Tibial nerve (tissue), 4 donors: ENCODE measurements at regions not wholly inside any gene's neighbourhood (a gene's known extent, or its start where the extent isn't known, plus 50 kb on each side); places are given as distances from the start of the nearest gene placed in this dataset.

Experiments
- DNase-seq, 2 donors: peaks; one replicate each; pipeline ENCODE4 v3.0.0-alpha.2; 2019; ENCODE audit warnings: low spot score in 2 of 2
- H3K27ac ChIP-seq, 4 donors: fragments of 200-600 bp; sonication (generic) in 3 of 4; one replicate each; pipeline ENCODE4 v1.5.1; 2017 to 2019; ENCODE audit warnings: mild to moderate bottlenecking in 1 of 4
- H3K27me3 ChIP-seq, 2 donors: fragments of 200-600 bp; sonication (generic) in 1 of 2; one replicate each; pipeline versions ENCODE4 v1.5.1 to v1.6.0; 2017 to 2019
- H3K36me3 ChIP-seq, 3 donors: fragments of 200-600 bp; sonication (generic); one replicate each; pipeline ENCODE4 v1.5.1; 2018 to 2019
- H3K4me1 ChIP-seq, 4 donors: fragments of 200-600 bp; sonication (generic) in 3 of 4; one replicate each; pipeline ENCODE4 v1.5.1; 2017 to 2019
- H3K4me3 ChIP-seq, 4 donors: fragments of 200-600 bp; sonication (generic) in 3 of 4; one replicate each; pipeline ENCODE4 v1.5.1; 2017 to 2019; ENCODE audit warnings: mild to moderate bottlenecking in 1 of 4, moderate library complexity in 1 of 4
- H3K9me3 ChIP-seq, 4 donors: fragments of 200-600 bp; sonication (generic) in 3 of 4; one replicate each; pipeline ENCODE4 v1.5.1; 2017 to 2019
- EP300 ChIP-seq, 2 donors: sonication (generic); formaldehyde crosslinking; IDR thresholded peaks; one replicate each; pipeline ENCODE4 v1.6.1; 2017; ENCODE audit warnings: antibody characterized with exemption in 2 of 2, mild to moderate bottlenecking in 1 of 2
- POLR2A ChIP-seq, 2 donors: fragments of 450-650 bp; IDR thresholded peaks; one replicate each; pipeline ENCODE4 v1.6.1; 2017; ENCODE audit warnings: antibody characterized with exemption in 2 of 2, mild to moderate bottlenecking in 2 of 2, moderate library complexity in 2 of 2
- WGBS, 2 donors: methylation state at CpG; one replicate each; pipeline ENCODE4 v1.1.5; 2018; 5-methylcytosine and 5-hydroxymethylcytosine counted together
- TF ChIP-seq, protein P1 (sequence below), 5 experiments: fragments of 200-600 bp in 3 of 5; fragments of 450-650 bp in 2 of 5; sonication (generic) in 3 of 5; IDR thresholded peaks; one replicate each; pipeline ENCODE4 v1.5.1; 2016 to 2019; ENCODE audit warnings: antibody characterized with exemption in 5 of 5, mild to moderate bottlenecking in 3 of 5, moderate library complexity in 2 of 5

DNA sequence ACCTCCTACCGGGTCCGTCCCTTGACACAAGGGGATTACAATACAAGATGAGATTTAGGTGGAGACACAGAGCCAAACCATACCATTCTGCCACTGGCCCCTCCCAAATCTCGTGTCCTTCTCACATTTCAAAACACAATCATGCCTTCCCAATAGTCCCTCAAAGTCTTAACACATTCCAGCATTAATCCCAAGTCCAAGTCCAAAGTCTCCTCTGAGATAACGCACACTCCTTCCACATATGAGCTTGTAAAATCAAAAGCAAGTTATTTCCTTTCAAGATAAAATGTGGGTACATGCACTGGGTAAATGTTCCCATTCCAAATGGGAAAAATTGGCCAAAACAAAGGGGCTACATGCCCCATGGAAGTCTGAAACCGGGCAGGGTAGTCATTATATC is 463.9 kb upstream of the CDH9 start:
- WGBS, 2 donors = 80 to 82% methylated on average over 5 of the region's 5 CpGs
- H3K36me3 ChIP-seq = no peaks in the 10 kb centered on the region
- TF ChIP-seq POLR2A (IDR thresholded peaks at IDR 0.05) (no peak), EP300 (IDR thresholded peaks at IDR 0.05) (no peak)
- TF ChIP-seq, protein P1, sequence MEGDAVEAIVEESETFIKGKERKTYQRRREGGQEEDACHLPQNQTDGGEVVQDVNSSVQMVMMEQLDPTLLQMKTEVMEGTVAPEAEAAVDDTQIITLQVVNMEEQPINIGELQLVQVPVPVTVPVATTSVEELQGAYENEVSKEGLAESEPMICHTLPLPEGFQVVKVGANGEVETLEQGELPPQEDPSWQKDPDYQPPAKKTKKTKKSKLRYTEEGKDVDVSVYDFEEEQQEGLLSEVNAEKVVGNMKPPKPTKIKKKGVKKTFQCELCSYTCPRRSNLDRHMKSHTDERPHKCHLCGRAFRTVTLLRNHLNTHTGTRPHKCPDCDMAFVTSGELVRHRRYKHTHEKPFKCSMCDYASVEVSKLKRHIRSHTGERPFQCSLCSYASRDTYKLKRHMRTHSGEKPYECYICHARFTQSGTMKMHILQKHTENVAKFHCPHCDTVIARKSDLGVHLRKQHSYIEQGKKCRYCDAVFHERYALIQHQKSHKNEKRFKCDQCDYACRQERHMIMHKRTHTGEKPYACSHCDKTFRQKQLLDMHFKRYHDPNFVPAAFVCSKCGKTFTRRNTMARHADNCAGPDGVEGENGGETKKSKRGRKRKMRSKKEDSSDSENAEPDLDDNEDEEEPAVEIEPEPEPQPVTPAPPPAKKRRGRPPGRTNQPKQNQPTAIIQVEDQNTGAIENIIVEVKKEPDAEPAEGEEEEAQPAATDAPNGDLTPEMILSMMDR (IDR thresholded peaks at IDR 0.05) = no peak

DNA sequence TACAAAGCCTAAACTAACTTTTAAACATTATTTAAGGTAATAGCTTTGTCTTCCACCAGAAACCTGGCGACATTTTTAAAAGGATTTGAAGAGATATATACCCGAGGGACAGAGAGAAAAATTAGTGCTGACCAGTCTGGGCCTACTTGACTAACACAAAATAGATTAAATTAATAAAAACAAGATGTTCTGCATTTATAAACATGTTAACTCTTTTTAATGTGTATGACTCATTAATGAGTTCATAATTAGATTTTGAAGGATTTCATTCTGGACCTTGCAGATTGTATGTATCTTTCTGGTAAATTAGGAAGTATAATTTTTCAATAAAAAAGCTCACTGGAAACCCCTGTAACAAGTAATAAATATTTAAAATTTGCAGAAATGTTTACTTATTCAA is 459.1 kb upstream of the CDH9 start:
- Histone ChIP-seq H3K27ac (no peak overlapping the region), H3K27me3 (no peaks in the 10 kb centered on the region), H3K4me3 (no peak overlapping the region), H3K36me3 (no peaks in the 10 kb centered on the region), H3K9me3 (no peaks in the 10 kb centered on the region), H3K4me1 (no peaks in the 10 kb centered on the region)
- 76 to 81% methylated on average over 2 of the region's 2 CpGs for WGBS, 2 donors
- no peak for DNase-seq
- TF ChIP-seq, protein P1 (IDR thresholded peaks at IDR 0.05) = no peak
- TF ChIP-seq EP300 (IDR thresholded peaks at IDR 0.05) = no peak
- TF ChIP-seq POLR2A (IDR thresholded peaks at IDR 0.05) = no peak

More for the DNA sequence above, 463.9 kb upstream of the CDH9 start:
- H3K27ac ChIP-seq = no peak overlapping the region
- no peak for DNase-seq
- H3K27me3 ChIP-seq = no peaks in the 10 kb centered on the region
- no peaks in the 10 kb centered on the region for H3K9me3 ChIP-seq
- H3K4me3 ChIP-seq = no peak overlapping the region
- no peaks in the 10 kb centered on the region for H3K4me1 ChIP-seq

DNA sequence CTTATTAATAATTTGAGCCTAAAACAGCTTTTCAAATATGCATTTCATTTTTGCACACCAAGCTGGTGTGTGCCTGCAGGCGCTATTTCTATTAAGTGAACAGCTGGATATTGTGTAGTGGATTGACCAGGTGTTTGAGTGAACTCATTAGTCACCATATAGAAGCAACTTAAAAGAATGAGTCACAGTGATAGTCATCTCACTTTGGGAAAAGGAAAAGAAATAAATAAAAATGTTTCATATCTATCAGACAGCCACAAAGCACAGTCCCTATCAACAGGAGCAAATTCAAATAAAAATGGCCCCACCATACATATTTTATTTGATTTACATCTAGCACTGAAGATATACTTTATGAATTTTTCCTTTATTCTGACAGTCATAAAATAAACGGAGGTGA is 456.5 kb upstream of the CDH9 start:
- no peaks in the 10 kb centered on the region for H3K4me1 ChIP-seq
- H3K27me3 ChIP-seq = no peaks in the 10 kb centered on the region
- H3K36me3 ChIP-seq = no peaks in the 10 kb centered on the region
- no peak overlapping the region for H3K27ac ChIP-seq
- H3K4me3 ChIP-seq = no peak overlapping the region
- H3K9me3 ChIP-seq = no peaks in the 10 kb centered on the region
- no peak for DNase-seq
- WGBS, 2 donors = 90 to 93% methylated on average over 2 of the region's 2 CpGs
- TF ChIP-seq POLR2A (IDR thresholded peaks at IDR 0.05) = no peak
- TF ChIP-seq EP300 (IDR thresholded peaks at IDR 0.05) = no peak
- TF ChIP-seq, protein P1 (IDR thresholded peaks at IDR 0.05) = no peak

DNA sequence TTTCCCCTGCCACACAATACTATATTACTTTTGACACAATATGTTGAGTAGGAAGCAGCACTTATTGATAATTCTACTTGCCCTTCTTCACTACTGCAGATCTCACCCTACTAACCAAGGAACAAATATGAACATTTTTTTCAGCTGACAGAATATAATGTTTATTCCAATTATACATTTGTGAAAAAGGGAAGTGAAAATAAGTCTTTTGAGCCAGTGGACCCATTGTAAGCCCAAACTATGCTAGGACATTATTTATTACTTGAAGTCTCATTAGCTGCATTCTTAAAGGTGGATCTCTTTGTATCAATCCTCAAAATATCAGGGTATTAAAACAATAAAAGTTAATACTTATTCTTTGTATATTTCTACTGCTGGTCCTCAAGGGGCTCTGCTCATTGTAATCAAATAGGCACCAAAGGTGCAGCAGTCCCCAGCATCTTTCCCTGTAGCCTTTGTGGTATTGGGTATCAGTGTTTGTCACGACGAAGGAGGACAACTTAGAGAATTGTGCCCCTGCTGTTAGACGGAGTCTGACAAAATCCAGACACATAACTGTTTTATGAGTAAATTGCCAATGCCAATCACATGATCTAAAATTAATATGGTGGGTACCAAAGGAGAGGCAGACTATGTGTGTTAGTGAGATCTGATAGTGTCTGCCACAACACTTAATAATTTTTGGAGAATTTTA is 453.5 kb upstream of the CDH9 start:
- no peaks in the 10 kb centered on the region for H3K27me3 ChIP-seq
- DNase-seq = no peak
- H3K27ac ChIP-seq = no peak overlapping the region
- WGBS, 2 donors = 90 to 93% methylated on average over 3 of the region's 3 CpGs
- no peaks in the 10 kb centered on the region for H3K4me1 ChIP-seq
- H3K9me3 ChIP-seq = no peaks in the 10 kb centered on the region
- TF ChIP-seq, protein P1 (IDR thresholded peaks at IDR 0.05) = no peak
- TF ChIP-seq EP300 (IDR thresholded peaks at IDR 0.05) (no peak), POLR2A (IDR thresholded peaks at IDR 0.05) (no peak)
- no peaks in the 10 kb centered on the region for H3K36me3 ChIP-seq
- no peak overlapping the region for H3K4me3 ChIP-seq

DNA sequence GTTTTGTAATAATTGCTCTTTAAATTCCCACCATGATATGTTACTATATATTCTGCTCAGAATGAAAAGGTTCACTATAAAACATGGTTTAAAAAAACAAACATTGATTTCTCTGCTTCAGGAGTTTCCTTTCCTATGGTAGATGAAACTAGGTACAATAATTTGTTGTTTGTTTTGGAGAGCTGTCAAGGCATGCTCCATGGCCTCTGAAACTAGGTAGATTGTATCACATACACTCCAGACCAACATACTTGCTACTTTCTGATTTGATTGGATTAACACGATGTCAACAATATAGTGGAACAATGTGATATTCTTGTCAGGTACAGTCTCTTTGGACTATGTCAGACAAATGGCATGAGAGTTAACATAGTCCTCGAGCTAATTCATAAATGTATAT is 452.7 kb upstream of the CDH9 start:
- H3K27me3 ChIP-seq = no peaks in the 10 kb centered on the region
- no peak overlapping the region for H3K27ac ChIP-seq
- 74 to 81% methylated on average over 2 of the region's 2 CpGs for WGBS, 2 donors
- no peak for TF ChIP-seq EP300 (IDR thresholded peaks at IDR 0.05)
- TF ChIP-seq, protein P1 (IDR thresholded peaks at IDR 0.05) = no peak
- no peak for TF ChIP-seq POLR2A (IDR thresholded peaks at IDR 0.05)
- no peaks in the 10 kb centered on the region for H3K36me3 ChIP-seq
- no peak overlapping the region for H3K4me3 ChIP-seq
- H3K9me3 ChIP-seq = no peaks in the 10 kb centered on the region
- H3K4me1 ChIP-seq = no peaks in the 10 kb centered on the region
- DNase-seq = no peak
